Erythroblast (primary cell): ENCODE measurements at regions not wholly inside any gene's neighbourhood (a gene's known extent, or its start where the extent isn't known, plus 50 kb on each side); places are given as distances from the start of the nearest gene placed in this dataset.

Experiments used
- GATA1 ChIP-seq: IDR thresholded peaks from 2 replicates; pipeline ENCODE4 v1.6.1; 2011; ENCODE audit warnings: low read depth, mild to moderate bottlenecking, control low read depth, low read length, moderate library complexity
- POLR2A ChIP-seq: IDR thresholded peaks from 2 replicates; pipeline ENCODE4 v1.6.1; 2011; ENCODE audit warnings: mild to moderate bottlenecking, low read length

GRCh38 chr15:85311647-85312046 is 68.8 kb upstream of the AKAP13 start:
- TF ChIP-seq POLR2A (no peak), GATA1 (no peak)
